Naive thymus-derived CD8-positive, alpha-beta T cell (primary cell): ENCODE measurements at regions not wholly inside any gene's neighbourhood (a gene's known extent, or its start where the extent isn't known, plus 50 kb on each side); places are given as distances from the start of the nearest gene placed in this dataset.
A peak's percentile ranks its signal among the peaks of the same experiment; 100 is the strongest.
"Not testable (repeated sequence)": the region's sequence is repeated elsewhere in the genome, so short reads cannot be mapped to it uniquely, and the experiment has no call there.

Experiments
- ATAC-seq, 2 donors: fragments of 150-1000 bp; cut with Tn5 transposase in 1 of 2; sonication (Bioruptor Pico), chemical (Tn5 transposase) in 1 of 2; 1 replicate in 1 of 2; 2 replicates in 1 of 2; pipeline ENCODE4 v1.10.0; 2021; ENCODE audit warnings: mild to moderate bottlenecking in 2 of 2, moderate library complexity in 2 of 2
- POLR2A ChIA-PET: fragments of 350-600 bp; sonication (Branson Sonifier 250); formaldehyde crosslinking; loops from one replicate; lab custom pipeline; 2021; ENCODE audit warnings: antibody characterized with exemption; lab: Charles Lee
- DNase-seq, 10 donors: peaks; one replicate each; pipeline versions ENCODE4 v3.0.0 to v3.0.0-alpha.2; 2020 to 2022
- H3K27ac Mint-ChIP-seq, 10 donors: one replicate each; pipeline ENCODE4 v1.8.0; 2020 to 2022; ENCODE audit warnings: mild to moderate bottlenecking in 10 of 10, mixed read lengths in 10 of 10, moderate library complexity in 4 of 10, inconsistent platforms in 1 of 10
- H3K27me3 Mint-ChIP-seq, 5 donors: one replicate each; pipeline ENCODE4 v1.8.0; 2021 to 2022; ENCODE audit warnings: mixed read lengths in 5 of 5
- H3K36me3 Mint-ChIP-seq, 3 donors: one replicate each; pipeline ENCODE4 v1.8.0; 2020 to 2022; ENCODE audit warnings: mixed read lengths in 3 of 3, mild to moderate bottlenecking in 2 of 3, inconsistent platforms in 1 of 3
- H3K4me1 Mint-ChIP-seq, 4 donors: one replicate each; pipeline ENCODE4 v1.8.0; 2021 to 2022; ENCODE audit warnings: mixed read lengths in 4 of 4
- H3K4me3 Mint-ChIP-seq, 10 donors: one replicate each; pipeline ENCODE4 v1.8.0; 2020 to 2022; ENCODE audit warnings: mild to moderate bottlenecking in 10 of 10, mixed read lengths in 10 of 10, moderate library complexity in 6 of 10, inconsistent platforms in 1 of 10
- H3K9me3 Mint-ChIP-seq, 9 donors: one replicate each; pipeline ENCODE4 v1.8.0; 2020 to 2022; ENCODE audit warnings: mixed read lengths in 9 of 9, mild to moderate bottlenecking in 3 of 9, inconsistent platforms in 1 of 9, moderate library complexity in 1 of 9

DNA sequence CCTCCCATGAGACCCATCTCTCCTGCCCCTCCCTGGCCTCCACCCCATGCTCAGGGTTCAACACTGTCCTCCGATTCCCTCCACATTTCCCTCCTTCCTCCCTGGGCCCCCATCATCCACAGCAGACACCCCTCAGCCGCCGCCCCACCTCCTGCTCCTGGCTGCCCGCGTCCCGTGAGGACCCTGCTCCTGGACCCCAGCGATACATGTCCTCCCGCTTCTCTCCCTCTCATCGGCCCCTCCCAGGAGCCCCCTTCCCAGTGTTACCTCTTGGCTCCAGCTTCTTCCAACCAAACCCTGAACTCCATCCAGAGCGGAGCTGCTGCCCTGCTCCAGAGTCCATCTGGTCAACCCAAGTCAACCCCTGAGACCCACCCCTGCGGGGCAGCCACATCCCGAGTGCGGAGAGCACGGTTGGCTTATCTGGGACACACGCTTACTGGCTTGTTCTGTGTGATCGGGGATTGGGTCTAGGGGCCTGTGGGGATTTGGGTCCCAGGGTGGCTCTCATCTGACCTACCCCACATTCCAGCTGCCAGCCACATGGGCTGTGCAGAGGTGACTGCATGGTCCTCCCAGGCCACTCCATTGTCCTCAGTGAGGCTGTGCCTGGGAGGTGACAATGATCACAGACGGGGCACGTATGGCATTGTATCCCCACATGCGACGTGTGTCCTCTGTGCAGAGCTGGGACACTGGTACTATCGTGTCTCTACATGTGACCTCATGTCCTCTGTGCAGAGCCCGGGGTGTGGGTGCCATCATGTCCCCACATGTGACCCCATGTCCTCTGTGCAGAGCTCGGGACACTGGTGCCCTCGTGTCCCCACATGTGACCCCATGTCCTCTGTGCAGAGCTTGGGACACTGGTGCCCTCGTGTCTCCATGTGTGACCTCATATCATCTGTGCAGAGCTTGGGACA, 333.6 kb downstream of the ADGRD1 start:
- H3K4me1 Mint-ChIP-seq = peaks cover 0 to 8% (median 0%) of the 10 kb centered on the region in 4 donors
- H3K27ac Mint-ChIP-seq = no peak overlapping the region
- POLR2A ChIA-PET = no interaction called here
- H3K27me3 Mint-ChIP-seq = peaks cover 0 to 10% (median 0%) of the 10 kb centered on the region in 5 donors
- DNase-seq (peak in 1 of 10 donors; percentile 12), ATAC-seq (no peak)
- H3K4me3 Mint-ChIP-seq = no peak overlapping the region
- H3K36me3 Mint-ChIP-seq = no peaks in the 10 kb centered on the region
- peaks cover 0 to 11% (median 0%) of the 10 kb centered on the region in 9 donors for H3K9me3 Mint-ChIP-seq

DNA sequence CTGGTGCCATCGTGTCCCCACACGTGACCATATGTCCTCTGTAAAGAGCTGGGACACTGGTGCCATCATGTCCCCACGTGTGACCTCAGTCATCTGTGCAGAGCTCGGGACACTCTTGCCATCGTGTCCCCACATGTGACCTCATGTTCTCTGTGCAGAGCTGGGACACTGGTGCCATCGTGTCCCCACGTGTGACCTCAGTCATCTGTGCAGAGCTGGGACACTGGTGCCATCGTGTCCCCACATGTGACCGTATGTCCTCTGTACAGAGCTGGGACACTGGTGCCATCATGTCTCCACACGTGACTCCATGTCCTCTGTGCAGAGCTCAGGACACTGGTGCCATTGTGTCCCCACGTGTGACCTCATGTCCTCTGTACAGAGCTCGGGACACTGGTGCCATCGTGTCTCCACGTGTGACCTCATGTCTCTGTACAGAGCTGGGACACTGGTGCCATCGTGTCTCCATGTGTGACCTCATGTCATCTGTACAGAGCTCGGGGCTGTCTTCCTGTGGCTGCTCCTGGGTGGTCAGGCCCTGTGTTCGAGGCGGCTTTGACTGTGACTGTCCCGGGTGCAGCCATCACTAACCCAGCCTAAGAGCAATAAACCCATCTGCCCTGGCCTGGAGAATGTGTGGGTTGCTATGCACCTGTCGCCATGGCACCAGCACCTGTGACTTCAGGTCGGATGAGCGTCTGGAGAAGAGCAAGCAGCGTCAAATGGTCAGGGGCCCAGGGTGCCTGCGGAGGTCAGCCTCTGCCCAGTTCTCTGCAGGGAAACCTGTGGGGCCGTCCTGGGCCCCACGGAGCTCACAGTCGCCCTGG, 334.4 kb downstream of the ADGRD1 start:
- Mint-ChIP-seq H3K4me3 (no peak overlapping the region), H3K4me1 (peaks cover 0 to 8% (median 0%) of the 10 kb centered on the region in 4 donors), H3K27me3 (peaks cover 0 to 12% (median 0%) of the 10 kb centered on the region in 5 donors), H3K27ac (no peak overlapping the region), H3K36me3 (no peaks in the 10 kb centered on the region), H3K9me3 (peaks cover 0 to 11% (median 0%) of the 10 kb centered on the region in 9 donors)
- no peak for ATAC-seq
- DNase-seq = peak in 2 of 10 donors; percentile 13 to 50
- POLR2A ChIA-PET = no interaction called here

DNA sequence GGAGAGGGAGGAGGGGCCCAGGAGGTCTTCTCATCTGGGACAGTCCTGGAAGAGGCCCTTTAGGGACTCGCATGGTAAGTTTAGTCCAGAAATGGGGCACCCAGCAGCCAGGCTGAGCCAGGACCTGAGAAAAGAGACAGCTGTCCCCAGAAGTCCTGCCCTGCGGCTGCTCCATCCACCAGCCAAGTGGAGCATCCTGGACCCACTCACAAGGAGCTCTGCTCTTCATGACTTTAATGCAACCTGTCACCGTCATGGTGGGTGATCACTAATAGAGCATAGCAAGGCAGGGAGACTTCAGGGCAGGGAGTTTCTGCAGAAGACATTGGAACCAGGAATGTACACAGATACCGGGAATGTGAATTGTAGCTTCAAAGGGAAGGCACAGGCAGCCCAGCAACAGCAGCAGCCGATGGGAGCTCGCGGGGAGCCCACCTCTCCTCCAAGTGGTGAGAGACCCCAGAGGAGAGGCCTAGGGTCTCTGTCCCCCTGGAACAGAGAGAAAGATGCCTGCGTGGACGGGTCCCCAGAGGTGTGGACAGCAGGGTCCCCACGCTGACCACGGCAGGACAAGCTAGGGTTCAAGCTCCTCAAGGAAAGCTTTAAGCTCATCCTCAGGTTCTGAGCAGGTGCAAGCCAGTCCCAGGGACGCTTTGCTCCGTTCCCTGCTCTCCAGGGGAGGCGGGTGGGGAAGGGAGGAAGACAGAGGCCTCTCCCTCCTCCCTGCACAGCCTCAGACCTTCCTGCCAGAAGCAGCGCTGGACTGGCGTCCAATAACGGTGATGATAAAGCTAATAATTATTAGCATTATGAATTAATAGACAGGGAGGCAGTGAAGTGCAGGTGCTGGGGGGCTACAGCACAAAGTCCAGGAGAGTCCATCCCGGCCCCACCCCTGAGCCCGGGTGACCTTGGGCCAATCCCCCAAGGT, 335.3 kb downstream of the ADGRD1 start:
- POLR2A ChIA-PET, H3K27me3 Mint-ChIP-seq, H3K36me3 Mint-ChIP-seq, ATAC-seq, H3K4me3 Mint-ChIP-seq, H3K4me1 Mint-ChIP-seq, H3K27ac Mint-ChIP-seq: not testable (repeated sequence)
- peaks cover 0 to 11% (median 0%) of the 10 kb centered on the region in 9 donors for H3K9me3 Mint-ChIP-seq
- peak in 2 of 10 donors; percentile 12 to 56 for DNase-seq

DNA sequence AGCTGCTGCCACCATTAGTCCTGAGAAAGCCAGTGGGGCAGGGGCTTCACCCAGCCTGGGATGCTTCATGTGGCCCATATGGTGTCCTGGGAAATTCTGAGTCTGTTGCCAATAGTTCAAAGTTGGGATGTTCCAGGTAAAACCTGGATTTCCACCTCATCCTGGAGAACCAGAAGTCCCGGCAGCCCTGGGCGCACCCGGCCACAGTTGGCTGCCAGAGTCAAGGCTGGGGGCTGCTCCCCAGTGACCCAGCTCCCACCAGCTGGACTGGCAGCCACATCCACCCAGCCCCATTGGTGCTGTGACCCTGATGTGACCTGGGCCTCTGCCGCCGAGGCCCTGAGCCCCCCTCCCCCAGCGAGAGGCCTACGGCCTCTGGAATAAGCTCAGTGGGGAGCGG, 336.1 kb downstream of the ADGRD1 start:
- H3K4me3 Mint-ChIP-seq, ATAC-seq, H3K36me3 Mint-ChIP-seq, POLR2A ChIA-PET, H3K27ac Mint-ChIP-seq, H3K4me1 Mint-ChIP-seq: not testable (repeated sequence)
- H3K27me3 Mint-ChIP-seq = peaks cover 2 to 12% (median 10%) of the 10 kb centered on the region in 5 donors
- H3K9me3 Mint-ChIP-seq = peaks cover 0 to 11% (median 0%) of the 10 kb centered on the region in 9 donors
- peak in 1 of 10 donors; percentile 7 for DNase-seq

DNA sequence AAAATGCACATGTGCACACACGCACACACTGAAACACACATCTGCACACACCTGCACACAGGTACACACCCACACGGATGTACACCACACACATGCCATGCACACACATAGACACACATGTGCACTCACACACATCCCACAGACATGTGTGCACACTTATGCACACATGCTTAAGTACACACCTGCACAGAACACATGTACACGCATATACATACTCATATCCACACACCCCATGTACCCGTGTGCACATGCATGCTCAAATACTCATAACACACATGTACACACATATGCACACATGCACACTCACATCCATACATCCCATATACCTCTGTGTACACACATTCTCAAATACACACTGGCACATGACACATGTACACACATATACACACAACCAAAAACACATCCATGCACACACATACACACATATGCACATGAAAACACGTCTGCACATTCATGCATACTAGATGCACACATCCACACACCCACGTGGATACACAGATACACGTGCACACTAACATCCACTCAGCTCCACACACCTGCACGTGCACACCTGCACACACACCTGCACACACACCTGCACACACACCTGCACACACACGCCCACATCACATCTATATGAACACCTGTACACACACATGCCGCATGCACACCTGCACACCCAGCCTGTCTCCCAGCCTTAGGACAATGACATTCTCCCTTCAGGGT, 336.7 kb downstream of the ADGRD1 start:
- POLR2A ChIA-PET = no interaction called here
- ATAC-seq = no peak
- Mint-ChIP-seq H3K4me1 (peaks cover 0 to 3% (median 0%) of the 10 kb centered on the region in 4 donors), H3K27ac (no peak overlapping the region), H3K27me3 (peaks cover 2 to 12% (median 10%) of the 10 kb centered on the region in 5 donors), H3K9me3 (peaks cover 0 to 11% (median 0%) of the 10 kb centered on the region in 9 donors), H3K36me3 (peaks cover 0 to 5% (median 0%) of the 10 kb centered on the region in 3 donors), H3K4me3 (no peak overlapping the region)
- DNase-seq = no peak

DNA sequence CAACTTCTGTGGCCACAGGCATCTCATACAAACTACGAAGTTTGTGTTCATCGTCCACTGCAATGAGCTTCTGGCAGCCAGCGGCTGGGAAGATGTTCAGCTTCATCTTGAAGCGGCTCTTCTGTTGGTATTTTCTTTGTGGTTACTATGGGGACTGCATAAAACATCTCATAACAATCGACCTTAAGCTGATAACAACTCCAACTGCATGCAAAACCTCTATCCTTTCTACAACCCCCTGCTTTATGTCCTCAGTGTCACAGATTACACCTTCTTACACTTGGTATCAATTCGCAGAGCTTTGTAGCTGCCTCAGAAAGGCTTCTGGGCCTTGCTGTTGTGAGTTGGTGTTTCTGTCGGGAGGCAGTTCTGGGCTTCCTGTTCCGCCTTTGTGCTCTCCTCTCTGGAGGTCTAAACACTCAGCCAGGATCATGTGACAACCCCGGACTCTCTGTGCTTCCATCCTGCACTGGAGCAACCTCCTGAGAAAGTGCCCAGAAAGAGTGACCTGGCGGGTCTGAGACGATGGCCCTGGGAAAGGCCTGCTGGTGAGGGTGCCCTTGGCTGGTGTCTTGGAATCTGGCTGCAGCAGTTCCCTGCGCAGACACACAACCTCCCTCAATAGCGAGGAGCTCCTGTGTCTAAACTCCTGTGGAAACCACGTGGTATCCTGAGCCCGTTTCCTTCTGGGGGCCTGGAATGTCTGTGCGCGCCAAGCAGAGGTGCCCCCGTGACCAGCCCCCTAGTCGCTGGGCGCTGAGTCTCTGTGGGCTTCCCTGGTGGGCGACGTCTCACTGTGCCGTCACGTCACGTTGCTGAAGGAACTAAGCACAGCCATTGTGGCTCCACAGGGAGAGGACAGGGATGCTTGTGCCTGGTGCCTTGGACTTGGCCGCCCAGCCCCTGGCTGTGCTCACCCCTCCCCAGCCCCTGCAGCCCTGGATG, 339.6 kb downstream of the ADGRD1 start:
- H3K36me3 Mint-ChIP-seq, H3K4me3 Mint-ChIP-seq, H3K27ac Mint-ChIP-seq, H3K4me1 Mint-ChIP-seq, POLR2A ChIA-PET, ATAC-seq: not testable (repeated sequence)
- Mint-ChIP-seq H3K27me3 (peaks cover 2 to 11% (median 8%) of the 10 kb centered on the region in 5 donors), H3K9me3 (peaks cover 0 to 11% (median 0%) of the 10 kb centered on the region in 9 donors)
- peak in 1 of 10 donors; percentile 7 for DNase-seq

DNA sequence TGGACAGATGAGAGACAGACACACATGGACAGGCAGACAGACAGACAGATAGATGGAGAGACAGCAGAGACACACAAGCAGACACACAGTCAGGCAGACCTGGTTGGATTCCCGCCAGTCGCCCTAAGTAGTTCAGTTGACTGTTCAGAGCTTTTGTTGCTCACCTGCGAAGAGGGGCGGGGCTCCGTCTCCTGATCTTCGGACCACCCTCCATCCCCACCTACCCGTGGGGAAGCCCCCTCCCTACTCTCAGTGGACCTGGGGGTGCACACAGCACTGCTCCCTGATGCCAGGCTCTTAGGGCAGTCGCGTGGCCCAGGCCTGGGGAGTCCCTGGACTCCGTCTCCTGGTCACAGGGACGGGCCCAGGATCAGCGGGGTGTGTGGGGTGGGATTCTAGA, 341.0 kb downstream of the ADGRD1 start:
- H3K36me3 Mint-ChIP-seq, H3K4me1 Mint-ChIP-seq, POLR2A ChIA-PET, H3K4me3 Mint-ChIP-seq, ATAC-seq: not testable (repeated sequence)
- peak in 1 of 10 donors; percentile 3 for DNase-seq
- peaks cover 2 to 11% (median 8%) of the 10 kb centered on the region in 5 donors for H3K27me3 Mint-ChIP-seq
- H3K9me3 Mint-ChIP-seq = peaks cover 0 to 11% (median 0%) of the 10 kb centered on the region in 9 donors
- peak overlapping the region in 1 of 10 donors; percentile 21 for H3K27ac Mint-ChIP-seq

DNA sequence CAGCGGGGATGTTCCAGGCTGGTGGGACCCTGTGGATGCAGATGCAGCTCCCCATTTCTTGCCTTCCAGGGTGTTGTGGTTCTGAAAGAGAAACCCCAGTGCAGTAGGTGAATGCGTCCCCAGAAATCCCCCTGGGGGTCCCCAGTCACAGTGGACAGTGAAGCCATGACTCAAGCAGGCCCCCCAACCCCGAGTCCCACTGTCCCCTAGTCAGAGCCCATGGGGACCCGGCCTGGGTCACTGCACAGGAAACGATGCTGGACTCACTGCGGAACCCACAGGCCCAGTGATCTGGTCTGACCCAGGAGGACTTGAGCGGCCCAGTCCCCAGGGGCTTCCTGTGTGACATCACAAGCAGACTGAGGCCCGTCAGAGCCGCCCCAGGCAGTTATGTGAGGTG, 341.4 kb downstream of the ADGRD1 start:
- not testable (repeated sequence) for ATAC-seq

DNA sequence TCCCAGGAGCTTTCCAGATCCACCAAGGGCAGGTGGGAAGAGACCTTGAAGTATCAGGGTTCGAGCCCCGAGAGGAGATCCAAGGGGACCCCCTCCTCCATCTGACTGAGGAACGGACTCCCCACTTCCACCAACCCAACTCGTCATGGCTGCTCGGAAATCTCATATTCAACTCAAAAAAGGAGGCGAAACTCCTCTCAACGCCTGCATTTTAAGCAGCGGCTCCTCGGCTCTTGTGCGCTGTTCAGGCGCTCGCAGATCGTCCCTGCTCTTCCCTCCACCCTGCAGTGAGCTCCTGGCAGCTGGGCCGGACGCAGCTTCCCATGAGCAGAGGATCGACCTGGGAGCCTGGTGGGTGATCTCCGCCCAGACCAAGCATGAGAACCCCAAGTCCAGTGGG, 341.9 kb downstream of the ADGRD1 start:
- DNase-seq, H3K4me3 Mint-ChIP-seq, H3K4me1 Mint-ChIP-seq, H3K9me3 Mint-ChIP-seq, H3K36me3 Mint-ChIP-seq, POLR2A ChIA-PET, ATAC-seq, H3K27ac Mint-ChIP-seq: not testable (repeated sequence)
- H3K27me3 Mint-ChIP-seq = peaks cover 2 to 11% (median 8%) of the 10 kb centered on the region in 5 donors

More for the DNA sequence above, 341.4 kb downstream of the ADGRD1 start:
- H3K27me3 Mint-ChIP-seq = peaks cover 2 to 11% (median 8%) of the 10 kb centered on the region in 5 donors
- DNase-seq, H3K27ac Mint-ChIP-seq, H3K9me3 Mint-ChIP-seq, H3K4me1 Mint-ChIP-seq, POLR2A ChIA-PET, H3K4me3 Mint-ChIP-seq, H3K36me3 Mint-ChIP-seq: not testable (repeated sequence)

DNA sequence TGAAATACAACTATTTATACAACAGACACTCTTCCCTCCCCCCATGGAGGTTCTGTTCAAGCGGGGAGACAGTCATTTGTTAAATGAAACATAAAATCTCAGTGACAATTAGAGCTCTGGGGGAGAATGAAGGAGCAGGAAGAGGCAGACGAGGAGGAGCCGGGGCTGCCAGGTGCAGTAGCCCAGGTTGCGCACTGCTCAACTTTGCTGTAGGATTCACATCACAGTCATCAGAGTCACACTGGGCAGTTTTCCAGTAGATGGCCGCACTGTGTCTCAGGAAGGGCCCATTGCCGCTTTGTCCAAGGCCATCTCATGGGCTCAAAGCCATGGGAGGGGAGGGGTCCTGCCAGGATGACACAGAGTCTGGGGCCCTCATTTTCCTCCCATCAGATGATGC, 342.4 kb downstream of the ADGRD1 start:
- H3K36me3 Mint-ChIP-seq, H3K4me3 Mint-ChIP-seq, H3K9me3 Mint-ChIP-seq, H3K4me1 Mint-ChIP-seq, DNase-seq, ATAC-seq, POLR2A ChIA-PET, H3K27ac Mint-ChIP-seq: not testable (repeated sequence)
- peaks cover 2 to 11% (median 8%) of the 10 kb centered on the region in 5 donors for H3K27me3 Mint-ChIP-seq

DNA sequence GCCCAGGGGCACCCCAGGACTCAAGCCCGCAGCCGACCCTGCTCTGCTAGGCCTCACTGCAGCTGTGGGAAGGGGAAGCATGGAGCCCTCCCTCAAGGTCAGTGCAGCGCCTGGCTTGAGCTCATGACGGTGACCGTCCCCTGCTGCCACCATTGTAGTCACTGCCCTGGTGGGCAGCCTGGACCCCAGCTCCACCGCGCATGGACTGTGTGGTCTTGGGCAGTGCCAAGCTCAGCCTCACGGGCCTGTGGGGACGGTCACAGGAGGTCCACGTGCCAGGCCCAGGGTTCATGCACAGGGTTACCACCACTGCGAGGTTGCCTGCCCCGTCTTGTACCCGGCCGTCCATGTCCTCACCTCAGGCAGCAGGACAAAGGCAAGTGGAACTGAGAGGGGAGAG, 342.9 kb downstream of the ADGRD1 start:
- POLR2A ChIA-PET, DNase-seq, H3K4me3 Mint-ChIP-seq, H3K4me1 Mint-ChIP-seq, H3K36me3 Mint-ChIP-seq, H3K27ac Mint-ChIP-seq, H3K9me3 Mint-ChIP-seq, ATAC-seq: not testable (repeated sequence)
- H3K27me3 Mint-ChIP-seq = peaks cover 2 to 11% (median 8%) of the 10 kb centered on the region in 5 donors
